GM19239 (cell line): ENCODE measurements at regions not wholly inside any gene's neighbourhood (a gene's known extent, or its start where the extent isn't known, plus 50 kb on each side); places are given as distances from the start of the nearest gene placed in this dataset.
A peak's percentile ranks its signal among the peaks of the same experiment; 100 is the strongest.
"Not testable (repeated sequence)": the region's sequence is repeated elsewhere in the genome, so short reads cannot be mapped to it uniquely, and the experiment has no call there.

Experiments
- DNase-seq: peaks from one replicate; pipeline ENCODE4 v3.0.0; 2011; ENCODE audit warnings: low spot score; ENCODE audit not compliant: insufficient read length
- FAIRE-seq: peaks from 2 replicates; lab custom pipeline; 2011; peaks lifted over from hg19 to GRCh38; lab: Jason Lieb, UNC

DNA sequence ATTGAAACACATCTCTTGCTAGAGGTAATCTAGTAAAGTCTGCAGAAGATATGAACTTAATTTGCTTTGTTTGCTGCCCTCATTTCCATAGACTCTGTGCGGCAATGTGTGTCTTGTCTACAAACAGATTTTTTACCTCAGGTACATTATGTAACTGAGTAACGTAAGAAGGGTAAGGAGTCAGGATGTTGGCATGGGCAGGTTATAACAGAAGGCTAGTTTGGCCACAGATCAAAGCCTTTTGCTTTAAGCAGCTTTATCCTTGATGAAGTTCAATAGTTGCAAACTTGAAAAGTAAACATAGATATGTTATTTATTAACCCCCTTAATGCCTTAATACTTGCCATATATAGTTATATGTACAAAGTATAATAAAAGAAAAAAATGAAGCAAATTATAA, 391.6 kb upstream of the FKBP1C start:
- no peak for FAIRE-seq
- DNase-seq = no peak

DNA sequence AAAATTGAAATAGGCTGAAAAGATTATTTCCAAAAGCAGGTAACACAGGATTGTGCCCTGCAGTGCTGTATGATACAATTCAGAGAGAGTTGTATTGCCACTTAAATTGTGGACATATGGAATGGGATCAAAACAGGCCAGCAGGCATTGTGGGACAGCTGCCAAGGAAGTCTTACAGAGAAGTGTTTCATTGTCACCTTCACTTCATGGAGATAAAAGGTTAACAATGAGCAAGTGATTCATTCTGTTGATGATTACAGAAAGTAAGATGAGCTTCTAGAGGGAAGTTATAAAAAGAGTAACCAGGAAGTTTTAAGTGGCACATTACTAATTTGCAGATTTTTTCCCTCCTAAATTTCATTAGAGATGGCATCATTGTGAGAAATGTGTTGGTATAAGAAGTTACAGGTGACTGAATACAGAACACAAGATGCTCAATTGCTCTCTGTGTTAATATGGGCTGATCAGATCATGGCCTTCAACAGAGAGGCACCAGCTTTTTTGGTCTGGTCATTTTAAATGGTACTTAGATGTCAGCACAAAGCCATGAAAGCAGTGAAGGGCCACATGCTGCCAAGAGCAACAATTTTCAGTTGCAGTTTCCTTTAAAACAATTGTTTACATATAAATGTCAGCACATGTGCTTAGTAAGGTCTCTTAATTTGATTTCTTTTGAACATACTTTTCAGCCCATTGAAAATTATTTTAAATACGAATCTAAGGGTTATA, 402.5 kb upstream of the FKBP1C start:
- no peak for DNase-seq
- peak; percentile 47 for FAIRE-seq

DNA sequence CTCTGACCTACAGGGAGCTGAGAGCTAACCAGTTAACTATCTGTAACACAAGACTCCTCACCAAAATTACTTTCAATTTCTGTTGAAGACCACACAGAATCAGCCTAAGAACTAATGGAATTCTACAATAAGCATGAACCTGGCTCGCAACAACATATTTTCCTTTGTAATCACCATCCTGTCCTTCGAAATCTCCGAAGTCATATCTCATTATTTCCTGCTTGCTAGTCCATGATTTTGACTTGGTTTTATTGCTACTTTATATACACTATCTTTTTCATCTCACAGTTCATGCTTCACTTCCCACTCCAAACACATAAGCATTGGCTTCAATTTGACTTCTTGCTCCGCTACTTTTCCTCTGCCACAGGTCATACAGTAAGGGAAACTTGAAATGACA, 405.8 kb upstream of the FKBP1C start:
- DNase-seq = no peak
- no peak for FAIRE-seq

DNA sequence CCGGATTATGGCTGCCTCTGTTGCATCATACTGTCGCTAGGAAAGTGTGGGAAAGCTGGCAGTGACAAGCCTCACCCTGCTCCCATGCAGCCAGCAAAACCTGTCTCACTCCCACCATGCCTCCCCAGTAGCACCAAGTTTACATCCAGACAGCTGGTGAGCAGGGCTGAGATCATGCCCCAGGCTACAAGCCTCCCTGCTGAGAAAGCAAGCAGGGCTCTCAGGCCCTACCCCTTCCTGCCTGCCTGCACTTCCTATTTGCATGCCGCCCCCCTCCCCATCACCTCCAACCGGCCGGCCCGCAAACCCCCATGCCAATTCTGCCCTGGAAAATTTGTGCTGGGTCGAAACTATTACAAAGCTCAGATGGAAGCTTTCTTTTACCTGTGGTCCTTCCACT, 408.2 kb upstream of the FKBP1C start:
- DNase-seq (no peak), FAIRE-seq (no peak)

DNA sequence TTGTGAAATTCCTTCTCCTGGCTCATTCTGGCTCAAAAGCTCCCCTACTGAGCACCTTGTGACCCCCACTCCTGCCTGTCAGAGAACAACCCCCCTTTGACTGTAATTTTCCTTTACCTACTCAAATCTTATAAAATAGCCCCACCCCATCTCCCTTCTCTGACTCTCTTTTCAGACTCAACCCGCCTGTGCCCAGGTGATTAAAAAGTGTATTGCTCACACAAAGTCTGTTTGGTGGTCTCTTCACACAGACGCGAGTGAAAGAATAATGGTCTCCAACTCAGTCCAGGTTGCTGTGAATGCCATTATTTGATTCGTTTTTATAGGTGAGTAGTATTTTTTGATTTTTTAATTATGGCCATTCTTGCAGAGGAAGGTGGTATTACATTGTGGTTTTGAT, 414.1 kb upstream of the FKBP1C start:
- FAIRE-seq (no peak), DNase-seq (no peak)

DNA sequence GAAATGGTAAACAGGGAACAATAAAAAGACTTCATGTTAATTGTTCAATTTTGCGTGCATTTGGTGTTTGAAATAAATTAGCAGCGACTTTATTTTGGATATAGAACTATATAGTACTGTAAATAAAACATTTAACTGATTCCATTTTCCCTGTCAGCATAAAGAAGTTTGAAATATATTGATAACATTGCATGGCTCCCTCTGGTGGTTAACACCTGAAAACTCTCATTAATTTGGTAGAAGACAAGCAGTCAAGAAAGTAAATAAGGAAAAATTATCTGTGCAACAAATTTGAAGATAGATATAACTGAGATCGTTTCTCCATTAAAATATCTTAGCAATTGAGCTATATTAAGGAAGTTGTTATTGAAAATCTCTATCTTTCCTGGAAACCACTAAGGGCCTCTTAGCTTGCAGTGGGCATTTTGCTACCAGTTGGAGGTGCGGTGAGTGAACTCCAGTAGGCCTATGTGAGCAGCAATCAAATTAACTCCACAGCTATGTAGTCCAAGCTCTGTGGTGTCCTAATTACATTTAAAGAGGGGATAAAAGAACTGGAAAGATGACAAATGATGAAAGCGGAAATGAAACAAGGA, 435.7 kb upstream of the FKBP1C start:
- DNase-seq = no peak
- FAIRE-seq = peak; percentile 83

DNA sequence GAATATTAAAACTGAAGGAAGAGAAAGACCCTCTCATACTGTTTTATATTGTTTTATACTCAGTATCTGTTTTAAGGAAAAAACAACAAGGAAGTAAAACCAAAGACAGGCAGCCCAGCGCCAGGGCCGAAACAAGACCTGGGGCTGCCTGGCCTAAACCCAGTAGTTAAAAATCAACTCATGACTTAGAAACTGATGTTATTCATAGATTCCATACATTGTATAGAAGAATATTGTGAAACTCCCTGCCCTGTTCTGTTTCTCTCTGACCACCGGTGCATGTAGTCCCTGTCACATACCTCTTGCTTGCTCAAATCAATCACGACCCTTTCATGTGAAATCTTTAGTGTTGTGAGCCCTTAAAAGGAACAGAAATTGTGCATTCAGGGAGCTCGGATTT, 445.1 kb upstream of the FKBP1C start:
- not testable (repeated sequence) for DNase-seq, FAIRE-seq

DNA sequence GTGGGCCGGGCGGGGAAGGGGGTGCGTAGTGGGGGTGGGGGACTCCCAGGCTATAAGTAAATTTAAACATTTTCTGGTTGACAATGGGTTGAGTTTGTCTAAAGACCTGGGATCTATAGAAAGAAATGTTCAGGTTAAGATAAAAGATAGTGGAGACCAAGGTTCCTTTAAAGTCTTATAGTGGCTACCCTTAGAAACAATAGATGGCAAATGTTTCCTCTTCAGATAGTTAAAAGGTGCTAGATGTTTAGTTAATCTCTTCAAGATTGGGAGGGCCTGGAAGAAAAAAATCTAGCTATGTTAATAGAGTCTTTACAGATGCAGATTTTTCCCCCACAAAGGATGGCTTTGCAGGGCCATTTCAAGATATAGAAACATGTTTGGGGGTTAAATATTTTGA, 446.4 kb upstream of the FKBP1C start:
- FAIRE-seq (no peak), DNase-seq (no peak)

DNA sequence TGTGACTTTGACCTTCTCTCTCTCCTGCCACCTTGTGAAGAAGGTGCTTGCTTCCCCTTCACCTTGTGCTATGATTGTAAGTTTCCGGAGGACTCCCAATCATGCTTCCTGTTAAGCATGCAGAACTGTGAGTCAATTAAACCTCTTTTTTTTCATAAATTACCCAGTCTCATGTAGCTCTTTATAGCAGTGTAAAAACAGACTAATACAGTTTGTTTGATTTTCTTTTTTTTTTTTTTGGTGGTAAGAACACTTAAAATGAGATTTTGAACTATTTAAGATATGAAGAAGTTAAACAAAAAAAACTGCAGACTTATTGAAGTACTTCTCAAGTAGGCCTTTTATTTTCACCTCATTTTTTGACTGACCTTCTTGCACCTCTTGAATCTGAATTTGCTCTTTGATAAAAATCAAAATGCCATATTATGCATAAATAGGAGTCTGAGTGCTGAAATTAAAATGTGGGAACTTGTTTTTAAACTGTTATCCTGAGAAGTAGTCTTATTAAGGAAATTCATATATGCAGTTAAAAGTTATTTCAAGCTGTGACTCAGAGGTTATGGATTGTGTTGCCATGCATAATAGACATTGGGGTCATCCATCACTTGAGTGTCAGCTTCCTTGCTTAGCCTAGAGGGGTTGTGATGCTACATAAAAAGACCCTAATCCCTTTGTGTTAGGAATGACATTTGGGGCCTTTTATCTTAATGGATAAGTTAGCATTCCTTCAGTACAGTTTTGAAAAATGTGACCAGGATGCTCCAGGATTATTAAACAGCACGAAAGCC, 447.9 kb upstream of the FKBP1C start:
- DNase-seq (no peak), FAIRE-seq (no peak)

DNA sequence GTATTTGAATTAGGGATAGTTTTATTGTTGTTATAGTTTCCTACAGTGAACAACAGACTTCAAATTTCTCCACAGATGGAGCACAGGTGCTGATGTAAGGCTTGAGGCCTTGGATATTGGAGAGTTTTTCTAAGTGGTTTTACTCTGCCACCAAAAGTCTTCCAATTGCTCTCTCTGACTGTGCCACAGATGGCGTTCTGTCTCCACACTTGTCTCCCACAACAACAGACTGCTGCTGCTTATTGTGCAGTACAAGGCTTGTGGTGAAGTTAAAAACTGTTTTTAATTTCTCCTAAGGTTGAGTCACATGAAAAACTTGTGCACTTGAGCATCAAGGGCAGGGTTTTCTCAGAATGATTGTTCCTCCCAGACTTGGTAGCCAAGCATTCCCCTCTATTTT, 460.9 kb upstream of the KHDRBS2 start:
- DNase-seq (no peak), FAIRE-seq (no peak)

DNA sequence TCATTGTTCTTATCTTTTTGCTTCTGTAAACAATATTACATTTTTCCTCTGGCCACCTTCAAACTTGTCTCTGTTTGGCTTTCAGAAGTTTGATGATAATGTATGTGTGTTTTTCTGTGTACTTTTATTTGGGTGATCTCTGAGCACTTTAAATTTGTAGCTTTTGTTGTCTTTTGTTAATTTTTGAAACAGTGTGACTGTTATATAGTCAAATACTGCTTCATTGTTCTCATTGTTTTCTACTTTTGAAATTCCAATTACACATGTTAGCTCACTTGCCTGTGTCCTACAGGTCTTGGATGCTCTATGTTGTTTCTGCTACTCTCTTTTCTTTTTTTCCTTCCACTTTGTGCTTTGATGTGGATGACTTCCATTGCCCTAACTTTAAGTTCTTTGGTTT, 460.1 kb upstream of the KHDRBS2 start:
- no peak for DNase-seq
- no peak for FAIRE-seq

DNA sequence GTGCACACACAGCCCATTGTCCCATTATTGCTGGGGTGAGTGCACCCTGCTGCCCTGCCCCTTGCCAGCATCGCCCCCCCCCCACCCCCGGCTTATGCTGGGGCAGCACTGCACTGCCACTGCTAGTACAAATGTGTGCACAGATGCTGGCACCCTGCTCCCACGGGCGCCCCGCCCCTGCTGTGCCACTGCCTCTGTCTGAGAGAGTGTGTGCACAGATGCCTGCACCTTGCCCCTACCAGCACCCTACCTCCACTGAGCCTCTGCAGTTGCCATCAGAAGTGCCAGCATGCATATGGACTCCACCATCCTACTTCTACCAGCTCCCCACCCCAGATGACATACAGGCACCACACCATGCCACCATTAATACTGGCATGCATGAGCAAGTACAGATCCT, 454.6 kb upstream of the KHDRBS2 start:
- DNase-seq (no peak), FAIRE-seq (no peak)

DNA sequence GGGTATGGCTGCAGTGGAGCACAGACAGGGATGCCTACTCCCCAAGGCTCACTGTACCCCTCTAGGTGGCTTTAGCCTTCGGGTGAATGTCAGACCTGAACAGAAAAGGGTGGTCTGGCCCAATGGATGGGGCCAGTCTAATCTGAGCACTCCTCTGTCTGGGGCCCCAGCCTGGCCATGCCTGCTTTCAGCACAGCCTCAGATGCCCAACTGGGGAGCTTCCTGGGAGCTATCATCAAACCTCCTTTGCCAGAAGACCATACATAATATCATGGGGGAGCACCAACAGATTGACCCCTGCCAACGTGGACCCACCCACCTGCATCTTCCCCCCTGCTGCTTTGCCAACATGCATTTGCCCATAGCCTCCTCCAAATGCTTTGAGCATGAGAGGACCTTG, 454.1 kb upstream of the KHDRBS2 start:
- FAIRE-seq (no peak), DNase-seq (no peak)

DNA sequence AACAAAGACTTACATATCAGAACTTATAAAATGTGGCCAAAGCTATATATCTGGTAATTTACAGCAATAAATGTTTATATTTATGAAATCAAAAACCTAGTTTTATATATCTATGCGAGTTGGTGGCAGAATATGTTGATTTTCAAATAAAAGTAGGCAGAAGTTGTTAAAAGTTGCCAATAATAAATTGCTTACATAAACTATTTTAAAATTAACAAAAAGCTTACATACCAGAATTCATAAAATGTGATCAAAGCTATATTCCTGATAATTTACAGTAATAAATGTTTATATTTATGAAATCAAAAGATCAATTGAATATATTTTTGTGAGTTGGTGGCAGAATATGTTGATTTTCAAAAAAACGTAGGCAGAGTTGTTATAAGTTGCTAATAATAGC, 451.8 kb upstream of the KHDRBS2 start:
- FAIRE-seq (no peak), DNase-seq (no peak)

DNA sequence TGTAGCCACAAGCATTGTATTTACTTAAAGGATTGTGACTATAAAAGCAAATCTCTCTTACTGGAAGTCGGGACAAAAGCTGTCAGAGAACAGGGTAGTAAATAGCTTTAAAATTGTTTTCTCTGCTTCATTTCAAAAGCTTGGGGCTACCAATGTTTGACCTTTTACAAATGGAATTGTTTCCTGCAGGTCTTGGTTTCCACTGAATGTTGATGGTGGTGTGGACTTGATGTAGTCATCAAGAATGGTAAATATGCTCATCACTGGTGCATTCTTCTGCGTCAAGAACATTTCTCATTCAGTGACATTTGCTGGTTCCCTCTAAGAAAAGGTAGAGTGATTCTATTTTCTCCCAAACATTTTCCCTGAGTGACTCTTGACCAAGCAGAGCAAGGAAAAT, 435.4 kb upstream of the KHDRBS2 start:
- FAIRE-seq (no peak), DNase-seq (no peak)

DNA sequence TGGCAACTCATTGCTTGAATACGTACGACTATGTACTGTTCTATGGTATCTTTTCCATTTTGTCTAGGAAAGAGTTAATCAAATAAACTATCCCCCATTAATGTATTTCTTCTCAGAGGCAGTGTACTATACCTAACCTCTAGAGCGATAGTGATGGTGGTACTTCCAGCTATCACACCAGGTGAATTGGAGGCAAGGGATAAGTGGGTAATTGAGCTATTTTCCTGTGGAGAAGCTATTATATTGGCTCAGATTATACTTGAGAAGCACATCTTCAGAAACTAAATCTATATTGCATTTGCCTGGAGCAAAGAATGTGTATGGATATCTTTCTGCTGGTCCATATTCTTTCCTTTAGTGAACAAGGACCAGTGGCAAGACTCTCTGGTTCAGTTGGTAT, 430.7 kb upstream of the KHDRBS2 start:
- FAIRE-seq (no peak), DNase-seq (no peak)

DNA sequence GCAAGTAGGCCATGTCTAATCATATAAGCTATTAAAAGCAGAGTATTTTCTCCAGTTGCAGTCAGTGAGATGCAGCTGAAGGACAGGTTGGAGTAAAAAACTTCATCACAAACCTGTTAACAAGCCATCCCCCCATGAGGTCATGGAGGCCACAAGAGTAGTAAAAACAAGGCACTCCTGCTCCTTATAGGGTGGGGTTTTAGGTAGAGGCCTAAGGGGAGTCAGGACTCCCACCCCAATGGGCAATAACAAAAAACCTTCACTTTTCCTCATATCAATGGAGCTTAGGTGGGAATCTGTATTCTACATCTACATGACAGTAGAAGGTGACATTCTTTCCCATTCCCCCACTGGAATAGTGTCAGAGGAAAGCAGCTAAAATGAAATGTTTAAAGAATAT, 428.1 kb upstream of the KHDRBS2 start:
- FAIRE-seq = no peak
- no peak for DNase-seq

DNA sequence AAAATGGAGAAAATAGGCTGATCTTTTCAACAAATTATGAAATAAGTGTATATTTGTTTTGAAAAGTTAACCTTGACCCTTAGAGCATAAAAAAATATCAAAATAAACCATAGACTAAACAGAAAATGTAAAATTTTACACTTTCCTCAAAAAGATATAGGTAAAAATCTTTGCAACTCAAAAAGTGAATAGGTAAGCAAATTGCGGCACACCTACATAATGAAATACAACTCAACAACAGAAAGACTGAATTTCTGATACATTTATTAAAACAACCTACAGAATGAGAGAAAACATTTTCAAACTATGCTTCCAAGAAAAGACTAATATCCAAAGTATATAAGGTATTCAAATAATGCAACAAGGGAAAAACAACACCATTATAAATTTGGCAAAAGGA, 425.7 kb upstream of the KHDRBS2 start:
- DNase-seq (no peak), FAIRE-seq (peak; percentile 31)

DNA sequence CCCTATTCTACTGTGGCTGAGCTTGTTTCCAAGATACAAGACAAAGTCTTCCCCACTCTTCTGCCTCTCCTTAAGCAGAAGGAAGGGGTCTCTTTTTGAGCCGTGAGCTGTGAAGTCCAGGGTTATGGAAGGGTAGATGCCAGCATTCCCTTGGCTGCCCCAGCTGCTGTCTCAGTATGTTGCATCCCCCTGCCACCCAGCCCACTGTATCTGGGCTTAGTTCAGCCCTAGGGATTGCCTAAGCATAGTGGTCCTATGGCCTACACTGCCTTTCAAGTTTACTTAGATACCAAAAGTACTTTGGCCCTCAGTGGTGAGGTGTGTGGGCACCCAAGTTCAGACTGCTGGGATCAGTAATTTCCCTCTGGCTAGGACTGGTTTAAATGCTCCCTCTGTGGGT, 421.9 kb upstream of the KHDRBS2 start:
- DNase-seq = no peak

DNA sequence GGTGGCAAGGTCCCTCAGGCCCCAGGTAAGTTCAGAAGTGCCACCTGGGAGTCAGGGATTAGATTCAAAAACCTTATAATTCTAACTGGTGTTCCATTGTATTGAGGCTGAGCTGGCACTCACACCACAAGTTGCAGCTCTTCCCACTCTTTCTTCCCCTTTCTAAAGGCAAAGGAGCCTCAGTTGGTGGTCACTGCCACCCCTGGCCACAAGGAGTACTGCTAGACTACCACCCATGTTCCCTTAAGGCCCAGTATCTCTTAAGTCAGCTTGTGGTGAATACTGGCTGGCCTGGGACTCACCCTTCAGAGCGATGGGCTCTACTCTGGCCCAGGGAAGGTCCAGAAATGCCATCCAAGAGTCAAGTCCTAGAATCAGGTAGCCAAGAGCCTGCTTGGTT, 421.1 kb upstream of the KHDRBS2 start:
- FAIRE-seq = no peak
- no peak for DNase-seq

More for the DNA sequence above, 421.9 kb upstream of the KHDRBS2 start:
- FAIRE-seq = no peak

DNA sequence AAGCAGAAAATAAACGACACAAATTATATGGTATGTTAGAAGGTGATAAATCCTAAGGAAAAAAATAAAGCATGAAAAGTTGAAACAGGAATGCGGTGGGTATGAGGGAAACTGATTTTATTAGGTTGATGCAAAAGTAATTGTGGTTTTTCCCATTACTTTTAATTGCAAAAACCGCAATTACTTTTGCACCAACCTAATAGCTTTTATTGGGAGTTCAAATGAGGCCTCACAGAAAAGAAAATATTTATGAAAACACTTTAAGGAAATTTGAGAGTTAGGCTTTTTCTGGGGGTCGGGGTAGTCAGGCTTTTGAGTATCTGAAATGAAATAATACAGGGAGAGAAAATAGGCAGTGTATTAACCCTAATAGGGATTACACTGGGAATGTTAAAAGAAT, 397.0 kb upstream of the KHDRBS2 start:
- DNase-seq = no peak
- no peak for FAIRE-seq

DNA sequence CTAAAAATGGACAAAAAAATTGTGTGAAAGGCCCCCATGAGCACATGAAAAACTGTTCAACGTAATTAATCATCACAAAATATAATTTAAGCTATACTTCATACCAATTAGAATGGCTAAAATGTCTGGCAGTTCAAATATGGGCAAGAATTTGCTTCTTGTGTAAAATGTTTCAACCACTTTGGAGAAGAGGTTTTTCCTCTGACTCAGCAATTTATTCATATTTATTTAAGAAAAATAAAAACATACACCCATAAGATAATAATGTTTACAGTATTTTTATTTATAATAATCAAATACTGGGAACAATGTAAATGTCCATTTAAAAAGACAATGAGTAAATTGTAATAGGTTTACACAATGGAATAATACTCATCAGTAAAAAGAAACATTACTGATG, 395.1 kb upstream of the KHDRBS2 start:
- FAIRE-seq (no peak), DNase-seq (no peak)
